ENCODE measurements at regions not wholly inside any gene's neighbourhood (a gene's known extent, or its start where the extent isn't known, plus 50 kb on each side); places are given as distances from the start of the nearest gene placed in this dataset.

GRCh38 chr21:16005996-16006395 lies 276.2 kb downstream of the USP25 start:
- intact Hi-C loops (cut with DNase I), result no loop called here
- no peak for ATAC-seq (ENCODE audit: poor library complexity)
- no peak for DNase-seq

- DNase-seq, result no peak
- intact Hi-C loops (cut with DNase I), result no loop called here
- ATAC-seq (ENCODE audit: poor library complexity), result no peak
Observed at GRCh38 chr21:16007943-16008342, 278.2 kb downstream of the USP25 start.

DNA sequence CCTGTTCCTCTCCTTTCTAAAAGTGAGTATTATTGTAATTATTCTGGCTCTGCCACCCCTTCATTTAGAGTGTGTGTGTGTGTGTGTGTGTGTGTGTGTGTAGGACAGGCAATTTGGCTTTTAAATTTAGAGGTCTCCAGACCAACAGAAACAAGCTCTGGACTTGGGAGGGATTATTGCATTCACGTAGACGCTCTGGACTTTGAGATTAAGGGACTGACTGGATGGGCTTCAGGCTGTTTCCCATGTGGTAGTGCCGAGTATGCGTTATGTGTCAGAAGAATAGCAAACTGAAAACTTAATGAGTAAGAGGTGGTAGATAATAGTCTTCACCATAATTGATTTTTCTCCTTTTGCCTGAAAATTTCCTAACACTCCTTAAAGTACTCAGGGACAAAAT lies 281.9 kb downstream of the USP25 start:
- ATAC-seq (ENCODE audit: poor library complexity), result no peak
- DNase-seq, result no peak
- intact Hi-C loops (cut with DNase I), result no loop called here

- DNase-seq (no peak), ATAC-seq (ENCODE audit: poor library complexity) (no peak)
- intact Hi-C loops (cut with DNase I), result no loop called here
Observed at GRCh38 chr21:16013570-16013969, 283.8 kb downstream of the USP25 start.

GRCh38 chr21:16020878-16021277 lies 291.1 kb downstream of the USP25 start:
- DNase-seq, result no peak
- no peak for ATAC-seq (ENCODE audit: poor library complexity)
- intact Hi-C loops (cut with DNase I), result no loop called here

GRCh38 chr21:16022116-16022515 lies 292.3 kb downstream of the USP25 start:
- intact Hi-C loops (cut with DNase I), result no loop called here
- ATAC-seq (ENCODE audit: poor library complexity), result no peak
- no peak for DNase-seq

DNA sequence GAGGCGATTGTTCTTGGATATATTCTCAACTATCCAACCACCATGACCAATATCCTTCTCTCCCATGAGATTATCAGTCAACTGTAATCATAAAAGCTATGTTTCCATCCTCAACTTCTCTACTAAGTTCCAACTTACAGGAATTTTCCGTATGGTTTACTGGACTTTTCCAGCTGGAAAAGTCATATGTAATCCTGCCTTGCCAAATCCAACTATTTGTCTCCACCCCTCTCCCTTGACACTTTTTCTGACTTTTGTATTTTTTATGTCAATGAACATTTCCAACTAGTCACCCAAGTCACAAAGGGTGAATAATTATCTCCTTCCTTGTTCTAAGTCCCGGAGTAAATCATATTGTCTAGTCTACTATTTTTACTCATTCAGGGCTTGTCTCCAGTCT lies 293.1 kb downstream of the USP25 start:
- no peak for ATAC-seq (ENCODE audit: poor library complexity)
- intact Hi-C loops (cut with DNase I), result no loop called here
- DNase-seq, result no peak

- intact Hi-C loops (cut with DNase I), result no loop called here
- DNase-seq (no peak), ATAC-seq (ENCODE audit: poor library complexity) (no peak)
Observed at GRCh38 chr21:16028142-16028541, 298.4 kb downstream of the USP25 start.

- ATAC-seq (ENCODE audit: poor library complexity) (no peak), DNase-seq (no peak)
- intact Hi-C loops (cut with DNase I), result no loop called here
Observed at GRCh38 chr21:16028941-16029464, 299.2 kb downstream of the USP25 start.

DNA sequence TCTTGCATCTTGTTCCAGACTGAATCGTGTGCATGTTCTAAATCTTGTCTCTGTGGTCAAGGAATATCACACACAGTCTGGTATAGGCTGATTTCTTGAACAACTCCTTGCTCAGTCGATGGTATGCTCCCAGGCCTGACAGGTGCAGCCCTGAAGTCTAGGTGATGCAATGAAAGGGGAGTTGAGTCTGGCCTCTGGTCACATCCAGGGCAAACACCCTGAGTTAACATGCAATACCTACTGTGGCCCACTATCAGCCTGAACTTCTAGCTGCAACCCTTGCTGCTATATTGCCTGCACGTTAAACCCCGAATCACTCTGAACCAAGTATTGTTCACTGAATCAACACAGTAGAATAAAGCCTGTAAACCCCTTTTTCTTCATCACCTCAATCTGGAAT lies 303.4 kb downstream of the USP25 start:
- intact Hi-C loops (cut with DNase I), result no loop called here
- DNase-seq, result no peak
- ATAC-seq (ENCODE audit: poor library complexity), result no peak

GRCh38 chr21:16034446-16035190 lies 304.8 kb downstream of the USP25 start:
- DNase-seq (no peak), ATAC-seq (ENCODE audit: poor library complexity) (no peak)
- intact Hi-C loops (cut with DNase I), result no loop called here

DNA sequence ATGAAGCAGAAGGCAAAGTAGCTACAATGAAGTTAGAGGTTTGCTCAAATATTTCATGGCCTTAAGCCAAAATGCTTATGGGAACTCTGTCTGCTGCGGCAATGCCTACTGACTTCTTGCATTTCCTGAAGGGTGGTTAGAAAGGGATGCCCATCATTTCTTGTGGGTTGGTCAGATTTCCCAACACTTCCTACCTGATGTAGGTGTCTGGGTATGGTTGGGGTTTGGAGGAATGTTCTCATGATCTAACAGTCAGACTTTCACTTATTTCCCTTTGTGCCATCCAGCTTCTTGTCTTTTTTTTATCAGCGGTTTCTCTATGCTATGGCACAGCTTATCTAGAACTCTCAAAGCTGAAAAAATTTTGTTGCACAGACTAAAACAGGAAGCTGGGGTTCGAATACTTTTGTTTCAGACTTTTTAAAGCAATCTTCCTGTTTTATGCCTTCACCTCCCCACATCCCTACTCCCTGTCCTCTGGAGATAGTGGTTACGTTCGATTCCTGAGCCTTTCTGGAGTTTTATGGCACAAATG lies 307.7 kb downstream of the USP25 start:
- intact Hi-C loops (cut with DNase I), result no loop called here
- ATAC-seq (ENCODE audit: poor library complexity) (no peak), DNase-seq (no peak)

DNA sequence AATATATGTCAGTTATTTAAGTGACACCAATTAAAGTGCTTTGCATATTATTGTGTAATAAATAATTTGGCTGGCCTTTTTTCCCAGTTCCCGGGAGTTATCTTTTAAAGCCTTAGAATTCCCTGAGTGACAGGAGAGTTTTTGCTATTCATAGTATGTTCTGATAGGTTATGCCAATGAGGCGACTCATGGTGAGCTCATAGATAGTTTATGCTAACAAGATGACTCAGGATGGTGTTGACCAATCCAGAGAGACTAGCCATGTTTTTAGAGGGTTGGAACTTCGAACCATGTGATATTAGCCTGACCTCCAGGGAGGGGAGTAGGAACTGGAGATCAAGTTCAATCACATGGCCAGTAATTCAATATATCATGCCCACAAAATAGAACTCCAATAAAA lies 310.8 kb downstream of the USP25 start:
- intact Hi-C loops (cut with DNase I), result no loop called here
- ATAC-seq (ENCODE audit: poor library complexity) (no peak), DNase-seq (no peak)

GRCh38 chr21:16044676-16045075 lies 314.9 kb downstream of the USP25 start:
- intact Hi-C loops (cut with DNase I), result no loop called here
- ATAC-seq (ENCODE audit: poor library complexity), result no peak

GRCh38 chr21:16046656-16047330 lies 317.0 kb downstream of the USP25 start:
- no peak for DNase-seq
- intact Hi-C loops (cut with DNase I), result no loop called here

More at GRCh38 chr21:16044676-16045075, 314.9 kb downstream of the USP25 start:
- DNase-seq, result no peak

GRCh38 chr21:16047904-16048303 lies 318.1 kb downstream of the USP25 start:
- ATAC-seq (ENCODE audit: poor library complexity), result no peak
- intact Hi-C loops (cut with DNase I), result no loop called here
- DNase-seq, result no peak

More at GRCh38 chr21:16046656-16047330, 317.0 kb downstream of the USP25 start:
- ATAC-seq (ENCODE audit: poor library complexity), result no peak

GRCh38 chr21:16055014-16055413 lies 325.2 kb downstream of the USP25 start:
- no peak for DNase-seq
- intact Hi-C loops (cut with DNase I), result no loop called here
- ATAC-seq (ENCODE audit: poor library complexity), result no peak

GRCh38 chr21:16058896-16059295 lies 329.1 kb downstream of the USP25 start:
- DNase-seq (no peak), ATAC-seq (ENCODE audit: poor library complexity) (no peak)
- intact Hi-C loops (cut with DNase I), result no loop called here

DNA sequence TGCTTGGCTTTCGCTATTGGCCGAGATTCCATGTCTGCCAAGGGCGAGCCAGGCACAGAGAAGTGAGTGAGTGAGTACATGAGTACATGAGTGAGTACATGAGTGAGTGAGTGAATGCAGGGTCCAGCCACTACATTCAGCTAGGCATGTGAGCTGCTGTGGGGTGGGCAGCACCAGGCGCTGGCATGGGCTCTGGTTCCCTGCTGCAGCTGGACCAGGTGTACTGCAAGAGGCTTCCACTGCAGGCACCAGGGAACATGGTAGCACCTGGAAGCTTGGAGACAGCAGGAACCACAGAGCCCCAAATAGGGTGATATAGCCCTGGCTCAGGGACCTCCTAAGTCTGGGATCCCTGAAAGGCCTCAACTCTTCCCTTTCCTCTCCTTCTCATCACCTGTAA lies 330.2 kb downstream of the USP25 start:
- DNase-seq (no peak), ATAC-seq (ENCODE audit: poor library complexity) (no peak)
- intact Hi-C loops (cut with DNase I), result no loop called here

DNA sequence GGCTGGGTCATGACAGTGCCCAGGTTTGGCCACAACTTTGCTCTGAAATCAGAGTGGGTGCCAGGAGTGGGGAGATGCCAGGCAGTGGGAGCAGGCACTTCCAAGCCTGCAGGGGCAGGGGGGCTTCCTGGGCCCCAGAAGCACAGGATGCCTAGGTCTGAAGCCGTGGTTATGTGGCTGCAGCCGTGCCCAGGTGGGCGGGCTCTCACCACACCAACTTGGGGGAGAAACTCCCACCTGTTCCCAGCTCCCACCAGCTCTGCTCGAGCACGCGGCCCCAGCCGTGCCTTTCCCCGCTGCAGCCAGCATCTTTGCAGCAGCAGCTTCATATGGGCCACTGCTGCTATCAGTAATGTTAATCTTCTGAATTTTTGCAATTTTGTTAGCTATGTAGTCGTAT lies 331.4 kb downstream of the USP25 start:
- intact Hi-C loops (cut with DNase I), result no loop called here
- DNase-seq, result no peak
- no peak for ATAC-seq (ENCODE audit: poor library complexity)
